ENCODE measurements at regions not wholly inside any gene's neighbourhood (a gene's known extent, or its start where the extent isn't known, plus 50 kb on each side); places are given as distances from the start of the nearest gene placed in this dataset.

- TF ChIP-seq CTCF (IDR thresholded peaks at IDR 0.05; ENCODE audit: poor library complexity), result no peak
- no peak for TF ChIP-seq EZH2 (IDR thresholded peaks at IDR 0.05; ENCODE audit: borderline replicate concordance)
These were observed 200.4 kb upstream of the PITX2 start for GRCh38 chr4:110823251-110823650.
